ENCODE measurements at regions not wholly inside any gene's neighbourhood (a gene's known extent, or its start where the extent isn't known, plus 50 kb on each side); places are given as distances from the start of the nearest gene placed in this dataset.

DNA sequence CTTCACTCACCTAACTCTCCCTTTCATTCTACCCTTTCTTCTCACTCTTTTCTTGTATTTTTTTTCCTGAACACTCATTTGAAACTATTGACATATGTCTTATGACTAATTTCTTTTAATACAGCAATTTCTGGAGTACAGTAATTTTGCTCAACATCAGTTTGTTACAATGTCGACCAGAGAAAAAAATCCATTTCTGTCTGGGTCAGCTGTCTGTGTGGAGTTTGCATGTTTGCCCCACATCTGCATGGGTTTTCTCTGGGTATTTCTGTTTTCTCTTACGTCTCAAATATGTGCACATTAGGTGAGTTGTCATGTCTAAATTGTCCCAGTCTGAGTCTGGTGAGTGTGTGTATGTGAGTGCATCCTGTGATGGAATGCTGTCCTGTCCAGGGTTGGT, 294.8 kb downstream of the HS3ST1 start:
- Histone ChIP-seq H3K9me3 (ENCODE audit: control insufficient read depth in 4 of 4, low read length in 3 of 4) (no peaks in the 10 kb centered on the region), H3K36me3 (ENCODE audit: control insufficient read depth in 4 of 4, insufficient read depth in 3 of 4, low read depth in 1 of 4, low read length in 3 of 4) (no peaks in the 10 kb centered on the region), H3K4me3 (ENCODE audit: low read depth in 1 of 3, low read length in 3 of 3) (no peak overlapping the region), H3K9ac (ENCODE audit: low read depth in 1 of 2, low read length in 2 of 2) (no peak overlapping the region), H3K27me3 (ENCODE audit: control insufficient read depth in 4 of 4, insufficient read depth in 4 of 4, low read length in 3 of 4) (no peaks in the 10 kb centered on the region), H3K4me1 (ENCODE audit: control insufficient read depth in 4 of 4, insufficient read depth in 4 of 4, low read length in 3 of 4) (no peaks in the 10 kb centered on the region), H3K27ac (ENCODE audit: low read depth in 1 of 2, low read length in 2 of 2) (no peak overlapping the region)
- no peak for DNase-seq (ENCODE audit: low spot score)
- TF ChIP-seq, protein P1, sequence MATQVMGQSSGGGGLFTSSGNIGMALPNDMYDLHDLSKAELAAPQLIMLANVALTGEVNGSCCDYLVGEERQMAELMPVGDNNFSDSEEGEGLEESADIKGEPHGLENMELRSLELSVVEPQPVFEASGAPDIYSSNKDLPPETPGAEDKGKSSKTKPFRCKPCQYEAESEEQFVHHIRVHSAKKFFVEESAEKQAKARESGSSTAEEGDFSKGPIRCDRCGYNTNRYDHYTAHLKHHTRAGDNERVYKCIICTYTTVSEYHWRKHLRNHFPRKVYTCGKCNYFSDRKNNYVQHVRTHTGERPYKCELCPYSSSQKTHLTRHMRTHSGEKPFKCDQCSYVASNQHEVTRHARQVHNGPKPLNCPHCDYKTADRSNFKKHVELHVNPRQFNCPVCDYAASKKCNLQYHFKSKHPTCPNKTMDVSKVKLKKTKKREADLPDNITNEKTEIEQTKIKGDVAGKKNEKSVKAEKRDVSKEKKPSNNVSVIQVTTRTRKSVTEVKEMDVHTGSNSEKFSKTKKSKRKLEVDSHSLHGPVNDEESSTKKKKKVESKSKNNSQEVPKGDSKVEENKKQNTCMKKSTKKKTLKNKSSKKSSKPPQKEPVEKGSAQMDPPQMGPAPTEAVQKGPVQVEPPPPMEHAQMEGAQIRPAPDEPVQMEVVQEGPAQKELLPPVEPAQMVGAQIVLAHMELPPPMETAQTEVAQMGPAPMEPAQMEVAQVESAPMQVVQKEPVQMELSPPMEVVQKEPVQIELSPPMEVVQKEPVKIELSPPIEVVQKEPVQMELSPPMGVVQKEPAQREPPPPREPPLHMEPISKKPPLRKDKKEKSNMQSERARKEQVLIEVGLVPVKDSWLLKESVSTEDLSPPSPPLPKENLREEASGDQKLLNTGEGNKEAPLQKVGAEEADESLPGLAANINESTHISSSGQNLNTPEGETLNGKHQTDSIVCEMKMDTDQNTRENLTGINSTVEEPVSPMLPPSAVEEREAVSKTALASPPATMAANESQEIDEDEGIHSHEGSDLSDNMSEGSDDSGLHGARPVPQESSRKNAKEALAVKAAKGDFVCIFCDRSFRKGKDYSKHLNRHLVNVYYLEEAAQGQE (IDR thresholded peaks at IDR 0.05) = no peak
- TF ChIP-seq NR2F2 (IDR thresholded peaks at IDR 0.05) (no peak), YY1 (IDR thresholded peaks at IDR 0.05) (no peak), JUND (IDR thresholded peaks at IDR 0.05) (no peak), GABPA (IDR thresholded peaks at IDR 0.05 in 1 of 2, conservative IDR thresholded peaks at IDR 0.05 in 1 of 2) (no peak), TAF1 (conservative IDR thresholded peaks at IDR 0.05) (no peak), EGR1 (IDR thresholded peaks at IDR 0.05; ENCODE audit: low read depth in 2 of 2) (no peak), SP1 (IDR thresholded peaks at IDR 0.05) (no peak), FOXA2 (IDR thresholded peaks at IDR 0.05) (no peak), RXRA (IDR thresholded peaks at IDR 0.05) (no peak)
- TF ChIP-seq, protein P2, sequence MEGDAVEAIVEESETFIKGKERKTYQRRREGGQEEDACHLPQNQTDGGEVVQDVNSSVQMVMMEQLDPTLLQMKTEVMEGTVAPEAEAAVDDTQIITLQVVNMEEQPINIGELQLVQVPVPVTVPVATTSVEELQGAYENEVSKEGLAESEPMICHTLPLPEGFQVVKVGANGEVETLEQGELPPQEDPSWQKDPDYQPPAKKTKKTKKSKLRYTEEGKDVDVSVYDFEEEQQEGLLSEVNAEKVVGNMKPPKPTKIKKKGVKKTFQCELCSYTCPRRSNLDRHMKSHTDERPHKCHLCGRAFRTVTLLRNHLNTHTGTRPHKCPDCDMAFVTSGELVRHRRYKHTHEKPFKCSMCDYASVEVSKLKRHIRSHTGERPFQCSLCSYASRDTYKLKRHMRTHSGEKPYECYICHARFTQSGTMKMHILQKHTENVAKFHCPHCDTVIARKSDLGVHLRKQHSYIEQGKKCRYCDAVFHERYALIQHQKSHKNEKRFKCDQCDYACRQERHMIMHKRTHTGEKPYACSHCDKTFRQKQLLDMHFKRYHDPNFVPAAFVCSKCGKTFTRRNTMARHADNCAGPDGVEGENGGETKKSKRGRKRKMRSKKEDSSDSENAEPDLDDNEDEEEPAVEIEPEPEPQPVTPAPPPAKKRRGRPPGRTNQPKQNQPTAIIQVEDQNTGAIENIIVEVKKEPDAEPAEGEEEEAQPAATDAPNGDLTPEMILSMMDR (IDR thresholded peaks at IDR 0.05; ENCODE audit: low read depth, low read length, missing input control) = no peak
- TF ChIP-seq, protein P3, sequence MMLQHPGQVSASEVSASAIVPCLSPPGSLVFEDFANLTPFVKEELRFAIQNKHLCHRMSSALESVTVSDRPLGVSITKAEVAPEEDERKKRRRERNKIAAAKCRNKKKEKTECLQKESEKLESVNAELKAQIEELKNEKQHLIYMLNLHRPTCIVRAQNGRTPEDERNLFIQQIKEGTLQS (IDR thresholded peaks at IDR 0.05) = no peak
- TF ChIP-seq, protein P4, sequence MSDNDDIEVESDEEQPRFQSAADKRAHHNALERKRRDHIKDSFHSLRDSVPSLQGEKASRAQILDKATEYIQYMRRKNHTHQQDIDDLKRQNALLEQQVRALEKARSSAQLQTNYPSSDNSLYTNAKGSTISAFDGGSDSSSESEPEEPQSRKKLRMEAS (IDR thresholded peaks at IDR 0.05) = no peak
- TF ChIP-seq, protein P5, sequence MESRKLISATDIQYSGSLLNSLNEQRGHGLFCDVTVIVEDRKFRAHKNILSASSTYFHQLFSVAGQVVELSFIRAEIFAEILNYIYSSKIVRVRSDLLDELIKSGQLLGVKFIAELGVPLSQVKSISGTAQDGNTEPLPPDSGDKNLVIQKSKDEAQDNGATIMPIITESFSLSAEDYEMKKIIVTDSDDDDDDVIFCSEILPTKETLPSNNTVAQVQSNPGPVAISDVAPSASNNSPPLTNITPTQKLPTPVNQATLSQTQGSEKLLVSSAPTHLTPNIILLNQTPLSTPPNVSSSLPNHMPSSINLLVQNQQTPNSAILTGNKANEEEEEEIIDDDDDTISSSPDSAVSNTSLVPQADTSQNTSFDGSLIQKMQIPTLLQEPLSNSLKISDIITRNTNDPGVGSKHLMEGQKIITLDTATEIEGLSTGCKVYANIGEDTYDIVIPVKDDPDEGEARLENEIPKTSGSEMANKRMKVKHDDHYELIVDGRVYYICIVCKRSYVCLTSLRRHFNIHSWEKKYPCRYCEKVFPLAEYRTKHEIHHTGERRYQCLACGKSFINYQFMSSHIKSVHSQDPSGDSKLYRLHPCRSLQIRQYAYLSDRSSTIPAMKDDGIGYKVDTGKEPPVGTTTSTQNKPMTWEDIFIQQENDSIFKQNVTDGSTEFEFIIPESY (IDR thresholded peaks at IDR 0.05) = no peak
- 67% methylated on average over 2 of the region's 2 CpGs for WGBS

DNA sequence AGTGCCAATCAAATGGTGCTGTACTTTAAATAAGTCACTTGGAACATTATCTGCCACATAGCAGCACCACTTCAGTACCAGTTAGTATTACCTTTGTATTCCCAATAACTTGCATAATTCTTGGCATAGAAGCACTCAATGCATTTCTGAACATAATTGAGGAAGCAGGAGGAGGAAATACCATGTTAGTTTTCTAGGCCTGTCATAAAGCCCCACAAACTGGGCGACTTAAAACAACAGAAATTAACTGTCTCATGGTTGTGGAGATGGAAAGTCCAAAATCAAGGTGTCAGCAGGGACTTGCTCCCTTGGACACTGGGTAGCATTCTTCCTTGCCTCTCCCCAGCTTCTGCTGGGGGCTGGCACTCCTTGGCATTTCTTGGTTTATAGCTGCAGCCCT, 296.2 kb downstream of the HS3ST1 start:
- Histone ChIP-seq H3K9ac (ENCODE audit: low read depth in 1 of 2, low read length in 2 of 2) (no peak overlapping the region), H3K9me3 (ENCODE audit: control insufficient read depth in 4 of 4, low read length in 3 of 4) (no peaks in the 10 kb centered on the region), H3K4me1 (ENCODE audit: control insufficient read depth in 4 of 4, insufficient read depth in 4 of 4, low read length in 3 of 4) (no peaks in the 10 kb centered on the region), H3K4me3 (ENCODE audit: low read depth in 1 of 3, low read length in 3 of 3) (no peak overlapping the region), H3K36me3 (ENCODE audit: control insufficient read depth in 4 of 4, insufficient read depth in 3 of 4, low read depth in 1 of 4, low read length in 3 of 4) (no peaks in the 10 kb centered on the region), H3K27ac (ENCODE audit: low read depth in 1 of 2, low read length in 2 of 2) (no peak overlapping the region), H3K27me3 (ENCODE audit: control insufficient read depth in 4 of 4, insufficient read depth in 4 of 4, low read length in 3 of 4) (no peaks in the 10 kb centered on the region)
- WGBS = 42% methylated on average over 1 of the region's 1 CpG
- no peak for DNase-seq (ENCODE audit: low spot score)
- no peak for TF ChIP-seq YY1 (IDR thresholded peaks at IDR 0.05)
- TF ChIP-seq, protein P4 (IDR thresholded peaks at IDR 0.05) = no peak
- no peak for TF ChIP-seq HNF4A (conservative IDR thresholded peaks at IDR 0.05)
- no peak for TF ChIP-seq SP1 (IDR thresholded peaks at IDR 0.05)
- TF ChIP-seq, protein P3 (IDR thresholded peaks at IDR 0.05) = no peak
- no peak for TF ChIP-seq JUND (IDR thresholded peaks at IDR 0.05)
- TF ChIP-seq FOXA2 (IDR thresholded peaks at IDR 0.05) = no peak
- no peak for TF ChIP-seq HNF4G (IDR thresholded peaks at IDR 0.05)
- TF ChIP-seq GABPA (IDR thresholded peaks at IDR 0.05 in 1 of 2, conservative IDR thresholded peaks at IDR 0.05 in 1 of 2) = no peak
- TF ChIP-seq TAF1 (conservative IDR thresholded peaks at IDR 0.05) = no peak
- TF ChIP-seq, protein P5 (IDR thresholded peaks at IDR 0.05) = no peak
- no peak for TF ChIP-seq RAD21 (IDR thresholded peaks at IDR 0.05)
- TF ChIP-seq, protein P2 (IDR thresholded peaks at IDR 0.05; ENCODE audit: low read depth, low read length, missing input control) = no peak
- no peak for TF ChIP-seq FOXA1 (IDR thresholded peaks at IDR 0.05)

All from liver (tissue), 8 donors.